ENCODE measurements at regions not wholly inside any gene's neighbourhood (a gene's known extent, or its start where the extent isn't known, plus 50 kb on each side); places are given as distances from the start of the nearest gene placed in this dataset.

DNA sequence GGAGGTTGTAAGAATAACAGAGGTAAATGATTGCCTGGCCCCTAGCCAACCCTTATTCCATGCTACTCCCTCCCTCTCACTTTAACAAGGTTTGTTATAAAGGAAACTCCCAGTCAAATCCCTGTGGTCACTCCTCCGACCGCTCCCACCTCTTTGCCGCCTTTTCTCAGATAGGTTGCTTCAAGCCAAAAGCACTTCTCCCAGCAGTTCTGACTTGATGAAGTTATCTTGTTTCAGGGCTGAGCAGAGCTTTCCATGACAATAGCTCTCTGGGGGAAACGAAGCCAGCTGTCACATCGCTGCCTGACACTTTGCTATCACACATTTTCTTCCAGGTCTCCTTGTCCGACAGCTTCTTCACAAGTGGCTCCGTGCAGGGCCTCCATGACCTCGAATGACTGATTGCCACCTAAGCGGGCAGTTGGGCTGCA, 278.6 kb downstream of the HAPSTR1 start:
- Histone ChIP-seq H3K79me2 (ENCODE audit: low read length) (no peaks in the 10 kb centered on the region), H3K27me3 (replicated peaks; ENCODE audit: insufficient read depth, low read length) (no peaks in the 10 kb centered on the region), H3K9ac (ENCODE audit: low read length) (no peak overlapping the region), H3K4me3 (ENCODE audit: low read length) (no peak overlapping the region), H3K9me3 (replicated peaks; ENCODE audit: insufficient read depth, low read length) (no peaks in the 10 kb centered on the region), H4K20me1 (ENCODE audit: insufficient read depth, low read length) (no peaks in the 10 kb centered on the region), H3F3A (ENCODE audit: insufficient read depth, low read length) (no peaks in the 10 kb centered on the region), H2AFZ (ENCODE audit: low read length) (no peak overlapping the region), H3K4me1 (ENCODE audit: low read length) (no peaks in the 10 kb centered on the region), H3K27ac (ENCODE audit: low read length) (no peak overlapping the region), H3K36me3 (replicated peaks; ENCODE audit: insufficient read depth, low read length) (no peaks in the 10 kb centered on the region), H3K9me2 (replicated peaks; ENCODE audit: insufficient read depth, low read length) (no peaks in the 10 kb centered on the region), H3K4me2 (ENCODE audit: low read depth, low read length) (no peak overlapping the region)
- no peak for DNase-seq
- TF ChIP-seq CTCF (IDR thresholded peaks at IDR 0.05; ENCODE audit: low read length) (no peak), EZH2 (optimal IDR thresholded peaks at IDR 0.05; ENCODE audit: low read depth, low read length) (no peak), EZH2phosphoT487 (IDR thresholded peaks at IDR 0.05; ENCODE audit: low read length) (no peak)

DNA sequence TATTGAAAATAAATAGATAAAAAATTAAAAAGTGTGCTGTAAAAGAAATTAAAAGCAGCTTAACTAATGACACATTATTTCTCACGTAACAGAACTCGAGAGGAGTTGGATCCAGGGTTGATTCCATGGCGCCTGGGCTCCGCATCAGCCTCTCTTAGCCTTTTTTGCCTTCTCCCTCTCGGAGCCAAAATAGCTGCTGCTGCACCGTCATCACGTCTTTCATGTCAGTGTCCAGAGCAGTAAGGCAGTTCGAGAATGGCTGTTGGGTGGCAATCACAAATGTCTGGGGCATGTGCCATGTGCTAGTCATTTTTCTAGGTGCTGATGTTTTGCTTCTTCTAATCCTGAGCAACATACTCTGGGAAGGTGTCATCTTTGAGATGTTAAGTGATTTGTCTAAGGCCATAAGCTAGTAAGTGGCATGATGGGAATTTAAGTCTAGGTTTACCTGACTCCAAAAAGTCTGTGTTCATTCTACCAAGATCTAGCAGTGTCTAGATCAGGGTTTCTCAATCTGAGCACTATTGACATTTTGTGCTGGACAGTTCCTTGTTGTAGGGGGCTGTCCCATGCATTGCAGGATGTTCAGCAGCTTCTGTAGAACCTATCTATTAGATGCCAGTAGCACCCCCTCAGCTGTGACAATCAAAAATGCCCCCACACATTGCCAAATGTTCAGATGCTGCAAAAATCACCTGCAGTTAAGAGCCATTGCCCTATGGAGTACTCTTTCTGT, 280.4 kb downstream of the HAPSTR1 start:
- Histone ChIP-seq H3K27me3 (replicated peaks; ENCODE audit: insufficient read depth, low read length) (no peaks in the 10 kb centered on the region), H3K4me2 (ENCODE audit: low read depth, low read length) (no peak overlapping the region), H3K9me3 (replicated peaks; ENCODE audit: insufficient read depth, low read length) (no peaks in the 10 kb centered on the region), H3K27ac (ENCODE audit: low read length) (no peak overlapping the region), H3K4me1 (ENCODE audit: low read length) (no peaks in the 10 kb centered on the region), H3K9ac (ENCODE audit: low read length) (no peak overlapping the region), H3F3A (ENCODE audit: insufficient read depth, low read length) (no peaks in the 10 kb centered on the region), H3K4me3 (ENCODE audit: low read length) (no peak overlapping the region), H3K36me3 (replicated peaks; ENCODE audit: insufficient read depth, low read length) (no peaks in the 10 kb centered on the region), H3K79me2 (ENCODE audit: low read length) (no peaks in the 10 kb centered on the region), H4K20me1 (ENCODE audit: insufficient read depth, low read length) (no peaks in the 10 kb centered on the region), H3K9me2 (replicated peaks; ENCODE audit: insufficient read depth, low read length) (no peaks in the 10 kb centered on the region), H2AFZ (ENCODE audit: low read length) (no peak overlapping the region)
- no peak for DNase-seq
- TF ChIP-seq CTCF (IDR thresholded peaks at IDR 0.05; ENCODE audit: low read length), result no peak
- TF ChIP-seq EZH2phosphoT487 (IDR thresholded peaks at IDR 0.05; ENCODE audit: low read length), result no peak
- no peak for TF ChIP-seq EZH2 (optimal IDR thresholded peaks at IDR 0.05; ENCODE audit: low read depth, low read length)

DNA sequence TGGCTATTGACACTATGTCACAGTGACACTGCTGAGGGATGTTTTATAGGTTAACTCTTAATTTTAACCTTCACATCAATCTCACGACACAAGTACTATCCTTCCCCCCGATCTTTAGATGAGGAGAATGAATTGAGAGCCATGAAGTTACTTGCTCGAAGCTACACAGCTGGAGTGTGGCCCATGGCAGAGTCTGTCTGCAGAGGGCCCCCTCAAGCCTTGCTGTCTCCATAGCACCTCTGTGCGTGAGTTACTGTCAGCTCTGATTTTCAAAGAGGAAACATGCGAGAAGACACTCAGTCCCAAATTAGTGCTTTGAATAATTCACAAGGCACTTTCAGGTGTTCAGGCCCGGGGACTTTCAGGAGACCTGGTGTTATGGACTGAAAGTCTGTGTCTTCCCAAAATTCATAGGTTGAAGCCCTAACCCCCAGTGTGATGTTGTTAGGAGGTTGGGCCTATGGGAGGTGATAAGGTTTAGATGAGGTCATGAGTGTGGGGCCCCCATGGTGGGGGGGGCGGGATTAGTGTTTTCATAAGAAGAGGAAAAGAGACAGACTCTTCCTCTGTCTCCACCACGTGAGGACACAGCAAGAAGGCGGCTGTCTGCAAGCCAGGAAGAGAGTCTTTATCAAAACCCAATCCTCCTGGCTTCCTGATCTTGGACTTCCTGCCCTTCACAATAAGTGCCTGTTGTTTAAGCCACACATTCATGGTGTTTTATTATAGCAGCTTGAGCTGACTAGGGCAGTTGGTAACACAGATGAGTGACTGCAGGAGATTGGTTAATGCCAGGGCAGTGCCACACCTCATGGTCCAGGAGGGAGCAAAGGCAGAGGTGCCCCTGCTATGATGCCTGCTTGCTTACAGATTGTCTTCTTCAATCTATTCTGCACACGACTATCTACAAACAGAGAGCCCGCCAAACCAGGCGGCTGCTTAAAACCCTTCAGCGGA, 281.8 kb downstream of the HAPSTR1 start:
- no peaks in the 10 kb centered on the region for H3K36me3 ChIP-seq (replicated peaks; ENCODE audit: insufficient read depth, low read length)
- H3K79me2 ChIP-seq (ENCODE audit: low read length), result no peaks in the 10 kb centered on the region
- H3K9me2 ChIP-seq (replicated peaks; ENCODE audit: insufficient read depth, low read length), result no peaks in the 10 kb centered on the region
- no peaks in the 10 kb centered on the region for H3K27me3 ChIP-seq (replicated peaks; ENCODE audit: insufficient read depth, low read length)
- no peak for DNase-seq
- H2AFZ ChIP-seq (ENCODE audit: low read length), result no peak overlapping the region
- no peaks in the 10 kb centered on the region for H3K9me3 ChIP-seq (replicated peaks; ENCODE audit: insufficient read depth, low read length)
- H3K9ac ChIP-seq (ENCODE audit: low read length), result no peak overlapping the region
- no peaks in the 10 kb centered on the region for H3F3A ChIP-seq (ENCODE audit: insufficient read depth, low read length)
- no peaks in the 10 kb centered on the region for H3K4me1 ChIP-seq (ENCODE audit: low read length)
- H3K4me3 ChIP-seq (ENCODE audit: low read length), result no peak overlapping the region
- no peak for TF ChIP-seq EZH2phosphoT487 (IDR thresholded peaks at IDR 0.05; ENCODE audit: low read length)
- TF ChIP-seq EZH2 (optimal IDR thresholded peaks at IDR 0.05; ENCODE audit: low read depth, low read length), result no peak
- no peak for TF ChIP-seq CTCF (IDR thresholded peaks at IDR 0.05; ENCODE audit: low read length)
- no peak overlapping the region for H3K27ac ChIP-seq (ENCODE audit: low read length)
- no peak overlapping the region for H3K4me2 ChIP-seq (ENCODE audit: low read depth, low read length)
- no peaks in the 10 kb centered on the region for H4K20me1 ChIP-seq (ENCODE audit: insufficient read depth, low read length)
